K562 (cell line): ENCODE measurements at regions not wholly inside any gene's neighbourhood (a gene's known extent, or its start where the extent isn't known, plus 50 kb on each side); places are given as distances from the start of the nearest gene placed in this dataset.

Source experiments
- CEBPB ChIP-seq: fragments of 450-650 bp; IDR thresholded peaks from 2 replicates; pipeline ENCODE4 v1.6.1; 2016; ENCODE audit warnings: missing genetic modification characterization, missing compliant biosample characterization
- CHAMP1 ChIP-seq: fragments of 450-650 bp; IDR thresholded peaks from 2 replicates; pipeline ENCODE4 v1.6.1; 2016; ENCODE audit warnings: mild to moderate bottlenecking
- GTF2A2 ChIP-seq: IDR thresholded peaks from 2 replicates; pipeline ENCODE4 v1.6.1; 2016; ENCODE audit warnings: mild to moderate bottlenecking, missing genetic modification characterization, missing compliant biosample characterization
- POLR2G ChIP-seq: fragments of 200-400 bp; formaldehyde crosslinking; IDR thresholded peaks from 2 replicates; pipeline ENCODE4 v1.6.1; 2017; ENCODE audit warnings: low read depth, mild to moderate bottlenecking, antibody characterized with exemption, low read length, moderate library complexity
- SLC30A9 ChIP-seq: fragments of 250-450 bp; sonication (Bioruptor Pico); IDR thresholded peaks from 2 replicates; pipeline ENCODE4 v1.8.0; 2022; ENCODE audit warnings: mild to moderate bottlenecking, moderate library complexity
- ZNF586 ChIP-seq: fragments of 450-650 bp; formaldehyde crosslinking; conservative IDR thresholded peaks from 2 replicates; pipeline ENCODE4 v1.4.0; 2020; ENCODE audit warnings: mild to moderate bottlenecking, moderate library complexity
- TF ChIP-seq, protein P1 (sequence below), 2 experiments: fragments of 450-650 bp in 1 of 2; sonication (generic) in 1 of 2; formaldehyde crosslinking in 1 of 2; IDR thresholded peaks in 1 of 2; conservative IDR thresholded peaks in 1 of 2; 2 replicates each; pipeline versions ENCODE4 v1.6.1 to v1.8.1; 2016 to 2023; ENCODE audit warnings: mild to moderate bottlenecking in 2 of 2, moderate library complexity in 2 of 2, inconsistent platforms in 1 of 2, missing genetic modification reagents in 1 of 2
- TF ChIP-seq, protein P2 (sequence below), 3 experiments: fragments of 200-800 bp in 1 of 3; sonication (Bioruptor generic) in 1 of 3; sonication (generic) in 1 of 3; formaldehyde crosslinking in 1 of 3; IDR thresholded peaks; 2 replicates each; pipeline versions ENCODE4 v1.6.1 to v1.8.0; 2016 to 2022; ENCODE audit warnings: mild to moderate bottlenecking in 2 of 3, missing compliant biosample characterization in 2 of 3, missing genetic modification characterization in 2 of 3, missing genetic modification reagents in 1 of 3
- TF ChIP-seq, protein P3 (sequence below): IDR thresholded peaks from 2 replicates; pipeline ENCODE4 v1.6.1; 2011; ENCODE audit warnings: borderline replicate concordance, low read depth, mild to moderate bottlenecking, moderate library complexity, low read length; ENCODE audit not compliant: insufficient read depth, poor library complexity, severe bottlenecking
- TF ChIP-seq, protein P4 (sequence below): fragments of 450-650 bp; IDR thresholded peaks from 2 replicates; pipeline ENCODE4 v1.6.1; 2018; ENCODE audit not compliant: partially characterized antibody
- TF ChIP-seq, protein P5 (sequence below): fragments of 250-450 bp; sonication (Bioruptor Pico); IDR thresholded peaks from 2 replicates; pipeline ENCODE4 v1.9.0; 2021; ENCODE audit warnings: mild to moderate bottlenecking, inconsistent platforms

- TF ChIP-seq CHAMP1 (no peak), CEBPB (tag) (peak; percentile 88), POLR2G (no peak), GTF2A2 (tag) (no peak), ZNF586 (no peak), SLC30A9 (CRISPR knock-in tag) (no peak)
- TF ChIP-seq, protein P1, sequence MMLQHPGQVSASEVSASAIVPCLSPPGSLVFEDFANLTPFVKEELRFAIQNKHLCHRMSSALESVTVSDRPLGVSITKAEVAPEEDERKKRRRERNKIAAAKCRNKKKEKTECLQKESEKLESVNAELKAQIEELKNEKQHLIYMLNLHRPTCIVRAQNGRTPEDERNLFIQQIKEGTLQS (IDR thresholded peaks at IDR 0.05): peak; percentile 89
- TF ChIP-seq, protein P1 (CRISPR knock-in tag; conservative IDR thresholded peaks at IDR 0.05): no peak
- TF ChIP-seq, protein P2, sequence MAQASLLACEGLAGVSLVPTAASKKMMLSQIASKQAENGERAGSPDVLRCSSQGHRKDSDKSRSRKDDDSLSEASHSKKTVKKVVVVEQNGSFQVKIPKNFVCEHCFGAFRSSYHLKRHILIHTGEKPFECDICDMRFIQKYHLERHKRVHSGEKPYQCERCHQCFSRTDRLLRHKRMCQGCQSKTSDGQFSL (CRISPR knock-in tag; IDR thresholded peaks at IDR 0.05): no peak
- TF ChIP-seq, protein P2 (tag; IDR thresholded peaks at IDR 0.05): no peak
- TF ChIP-seq, protein P3, sequence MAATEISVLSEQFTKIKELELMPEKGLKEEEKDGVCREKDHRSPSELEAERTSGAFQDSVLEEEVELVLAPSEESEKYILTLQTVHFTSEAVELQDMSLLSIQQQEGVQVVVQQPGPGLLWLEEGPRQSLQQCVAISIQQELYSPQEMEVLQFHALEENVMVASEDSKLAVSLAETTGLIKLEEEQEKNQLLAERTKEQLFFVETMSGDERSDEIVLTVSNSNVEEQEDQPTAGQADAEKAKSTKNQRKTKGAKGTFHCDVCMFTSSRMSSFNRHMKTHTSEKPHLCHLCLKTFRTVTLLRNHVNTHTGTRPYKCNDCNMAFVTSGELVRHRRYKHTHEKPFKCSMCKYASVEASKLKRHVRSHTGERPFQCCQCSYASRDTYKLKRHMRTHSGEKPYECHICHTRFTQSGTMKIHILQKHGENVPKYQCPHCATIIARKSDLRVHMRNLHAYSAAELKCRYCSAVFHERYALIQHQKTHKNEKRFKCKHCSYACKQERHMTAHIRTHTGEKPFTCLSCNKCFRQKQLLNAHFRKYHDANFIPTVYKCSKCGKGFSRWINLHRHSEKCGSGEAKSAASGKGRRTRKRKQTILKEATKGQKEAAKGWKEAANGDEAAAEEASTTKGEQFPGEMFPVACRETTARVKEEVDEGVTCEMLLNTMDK: no peak
- TF ChIP-seq, protein P4, sequence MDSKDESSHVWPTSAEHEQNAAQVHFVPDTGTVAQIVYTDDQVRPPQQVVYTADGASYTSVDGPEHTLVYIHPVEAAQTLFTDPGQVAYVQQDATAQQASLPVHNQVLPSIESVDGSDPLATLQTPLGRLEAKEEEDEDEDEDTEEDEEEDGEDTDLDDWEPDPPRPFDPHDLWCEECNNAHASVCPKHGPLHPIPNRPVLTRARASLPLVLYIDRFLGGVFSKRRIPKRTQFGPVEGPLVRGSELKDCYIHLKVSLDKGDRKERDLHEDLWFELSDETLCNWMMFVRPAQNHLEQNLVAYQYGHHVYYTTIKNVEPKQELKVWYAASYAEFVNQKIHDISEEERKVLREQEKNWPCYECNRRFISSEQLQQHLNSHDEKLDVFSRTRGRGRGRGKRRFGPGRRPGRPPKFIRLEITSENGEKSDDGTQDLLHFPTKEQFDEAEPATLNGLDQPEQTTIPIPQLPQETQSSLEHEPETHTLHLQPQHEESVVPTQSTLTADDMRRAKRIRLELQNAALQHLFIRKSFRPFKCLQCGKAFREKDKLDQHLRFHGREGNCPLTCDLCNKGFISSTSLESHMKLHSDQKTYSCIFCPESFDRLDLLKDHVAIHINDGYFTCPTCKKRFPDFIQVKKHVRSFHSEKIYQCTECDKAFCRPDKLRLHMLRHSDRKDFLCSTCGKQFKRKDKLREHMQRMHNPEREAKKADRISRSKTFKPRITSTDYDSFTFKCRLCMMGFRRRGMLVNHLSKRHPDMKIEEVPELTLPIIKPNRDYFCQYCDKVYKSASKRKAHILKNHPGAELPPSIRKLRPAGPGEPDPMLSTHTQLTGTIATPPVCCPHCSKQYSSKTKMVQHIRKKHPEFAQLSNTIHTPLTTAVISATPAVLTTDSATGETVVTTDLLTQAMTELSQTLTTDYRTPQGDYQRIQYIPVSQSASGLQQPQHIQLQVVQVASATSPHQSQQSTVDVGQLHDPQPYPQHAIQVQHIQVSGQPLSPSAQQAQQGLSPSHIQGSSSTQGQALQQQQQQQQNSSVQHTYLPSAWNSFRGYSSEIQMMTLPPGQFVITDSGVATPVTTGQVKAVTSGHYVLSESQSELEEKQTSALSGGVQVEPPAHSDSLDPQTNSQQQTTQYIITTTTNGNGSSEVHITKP: no peak
- TF ChIP-seq, protein P5, sequence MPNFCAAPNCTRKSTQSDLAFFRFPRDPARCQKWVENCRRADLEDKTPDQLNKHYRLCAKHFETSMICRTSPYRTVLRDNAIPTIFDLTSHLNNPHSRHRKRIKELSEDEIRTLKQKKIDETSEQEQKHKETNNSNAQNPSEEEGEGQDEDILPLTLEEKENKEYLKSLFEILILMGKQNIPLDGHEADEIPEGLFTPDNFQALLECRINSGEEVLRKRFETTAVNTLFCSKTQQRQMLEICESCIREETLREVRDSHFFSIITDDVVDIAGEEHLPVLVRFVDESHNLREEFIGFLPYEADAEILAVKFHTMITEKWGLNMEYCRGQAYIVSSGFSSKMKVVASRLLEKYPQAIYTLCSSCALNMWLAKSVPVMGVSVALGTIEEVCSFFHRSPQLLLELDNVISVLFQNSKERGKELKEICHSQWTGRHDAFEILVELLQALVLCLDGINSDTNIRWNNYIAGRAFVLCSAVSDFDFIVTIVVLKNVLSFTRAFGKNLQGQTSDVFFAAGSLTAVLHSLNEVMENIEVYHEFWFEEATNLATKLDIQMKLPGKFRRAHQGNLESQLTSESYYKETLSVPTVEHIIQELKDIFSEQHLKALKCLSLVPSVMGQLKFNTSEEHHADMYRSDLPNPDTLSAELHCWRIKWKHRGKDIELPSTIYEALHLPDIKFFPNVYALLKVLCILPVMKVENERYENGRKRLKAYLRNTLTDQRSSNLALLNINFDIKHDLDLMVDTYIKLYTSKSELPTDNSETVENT: no peak
Observed at GRCh38 chr3:195003006-195003892, 267.7 kb downstream of the XXYLT1 start (continued).
